Loucy (cell line): ENCODE measurements at regions not wholly inside any gene's neighbourhood (a gene's known extent, or its start where the extent isn't known, plus 50 kb on each side); places are given as distances from the start of the nearest gene placed in this dataset.
"Not testable (repeated sequence)": the region's sequence is repeated elsewhere in the genome, so short reads cannot be mapped to it uniquely, and the experiment has no call there.

Source experiments
- EZH2phosphoT487 ChIP-seq: fragments of 200-600 bp; IDR thresholded peaks from 2 replicates; pipeline ENCODE4 v1.6.1; 2018; ENCODE audit warnings: antibody characterized with exemption, mild to moderate bottlenecking, moderate library complexity, borderline replicate concordance
- TF ChIP-seq, protein P1 (sequence below): fragments of 200-600 bp; sonication (generic); conservative IDR thresholded peaks from 2 replicates; pipeline ENCODE4 v1.5.1; 2014; ENCODE audit warnings: mild to moderate bottlenecking, antibody characterized with exemption, low read length

DNA sequence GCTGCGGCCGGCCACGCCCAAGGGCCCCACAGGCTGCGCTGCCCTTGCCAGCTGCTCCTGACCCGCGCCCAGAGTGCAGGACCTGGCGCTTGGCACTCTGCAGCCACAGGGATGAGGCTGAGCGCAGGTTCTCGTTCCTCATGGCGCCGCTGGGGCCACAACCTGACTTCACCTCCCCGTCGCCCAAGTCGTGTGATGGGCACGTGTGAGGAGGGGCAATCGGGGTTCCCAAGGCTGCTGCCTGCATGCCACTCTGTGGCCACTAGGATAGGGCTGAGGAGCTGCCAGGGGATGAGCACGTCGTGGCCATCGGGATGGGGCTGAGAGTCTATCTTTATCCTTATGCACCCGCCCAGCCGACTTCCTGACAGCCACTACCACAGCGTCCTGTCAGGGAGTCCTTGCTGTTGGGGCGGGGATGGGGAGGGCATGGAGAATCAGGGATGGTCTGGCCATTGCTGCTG, 1890.0 kb upstream of the CDH9 start:
- TF ChIP-seq, protein P1, sequence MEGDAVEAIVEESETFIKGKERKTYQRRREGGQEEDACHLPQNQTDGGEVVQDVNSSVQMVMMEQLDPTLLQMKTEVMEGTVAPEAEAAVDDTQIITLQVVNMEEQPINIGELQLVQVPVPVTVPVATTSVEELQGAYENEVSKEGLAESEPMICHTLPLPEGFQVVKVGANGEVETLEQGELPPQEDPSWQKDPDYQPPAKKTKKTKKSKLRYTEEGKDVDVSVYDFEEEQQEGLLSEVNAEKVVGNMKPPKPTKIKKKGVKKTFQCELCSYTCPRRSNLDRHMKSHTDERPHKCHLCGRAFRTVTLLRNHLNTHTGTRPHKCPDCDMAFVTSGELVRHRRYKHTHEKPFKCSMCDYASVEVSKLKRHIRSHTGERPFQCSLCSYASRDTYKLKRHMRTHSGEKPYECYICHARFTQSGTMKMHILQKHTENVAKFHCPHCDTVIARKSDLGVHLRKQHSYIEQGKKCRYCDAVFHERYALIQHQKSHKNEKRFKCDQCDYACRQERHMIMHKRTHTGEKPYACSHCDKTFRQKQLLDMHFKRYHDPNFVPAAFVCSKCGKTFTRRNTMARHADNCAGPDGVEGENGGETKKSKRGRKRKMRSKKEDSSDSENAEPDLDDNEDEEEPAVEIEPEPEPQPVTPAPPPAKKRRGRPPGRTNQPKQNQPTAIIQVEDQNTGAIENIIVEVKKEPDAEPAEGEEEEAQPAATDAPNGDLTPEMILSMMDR = not testable (repeated sequence)
- TF ChIP-seq EZH2phosphoT487 = not testable (repeated sequence)
